ENCODE measurements at regions not wholly inside any gene's neighbourhood (a gene's known extent, or its start where the extent isn't known, plus 50 kb on each side); places are given as distances from the start of the nearest gene placed in this dataset.
"Not testable (repeated sequence)": the region's sequence is repeated elsewhere in the genome, so short reads cannot be mapped to it uniquely, and the experiment has no call there.

- DNase-seq: no peak
Observed at GRCh38 chr9:32067261-32067660, 317.2 kb upstream of the ACO1 start.

GRCh38 chr9:32069169-32069813, 315.2 kb upstream of the ACO1 start:
- DNase-seq: peak; percentile 3

GRCh38 chr9:32069969-32070368, 314.5 kb upstream of the ACO1 start:
- DNase-seq: no peak

GRCh38 chr9:32072570-32072969, 311.9 kb upstream of the ACO1 start:
- DNase-seq: no peak

GRCh38 chr9:32092031-32092430, 292.4 kb upstream of the ACO1 start:
- no peak for DNase-seq

- no peak for DNase-seq
Observed at GRCh38 chr9:32117291-32117690, 267.2 kb upstream of the ACO1 start.

- DNase-seq: no peak
Observed at GRCh38 chr9:32128546-32128945, 255.9 kb upstream of the ACO1 start.

- DNase-seq: not testable (repeated sequence)
Observed at GRCh38 chr9:32130709-32131108, 253.7 kb upstream of the ACO1 start.

- DNase-seq: no peak
Observed at GRCh38 chr9:32136700-32137339, 247.6 kb upstream of the ACO1 start.

- DNase-seq: no peak
Observed at GRCh38 chr9:32142074-32142473, 242.4 kb upstream of the ACO1 start.

- not testable (repeated sequence) for DNase-seq
Observed at GRCh38 chr9:32148553-32148952, 235.9 kb upstream of the ACO1 start.

- no peak for DNase-seq
Observed at GRCh38 chr9:32161209-32161608, 223.2 kb upstream of the ACO1 start.

GRCh38 chr9:32161720-32162119, 222.7 kb upstream of the ACO1 start:
- no peak for DNase-seq

- not testable (repeated sequence) for DNase-seq
Observed at GRCh38 chr9:32166316-32166715, 218.1 kb upstream of the ACO1 start.

GRCh38 chr9:32171339-32171738, 213.1 kb upstream of the ACO1 start:
- no peak for DNase-seq

GRCh38 chr9:32172256-32172655, 212.2 kb upstream of the ACO1 start:
- DNase-seq: no peak

GRCh38 chr9:32177396-32177795, 207.0 kb upstream of the ACO1 start:
- no peak for DNase-seq

- DNase-seq: no peak
Observed at GRCh38 chr9:32180597-32180996, 203.8 kb upstream of the ACO1 start.

GRCh38 chr9:32200241-32200640, 184.2 kb upstream of the ACO1 start:
- DNase-seq: no peak

- peak; percentile 2 for DNase-seq
Observed at GRCh38 chr9:32200896-32201295, 183.5 kb upstream of the ACO1 start.

- DNase-seq: not testable (repeated sequence)
Observed at GRCh38 chr9:32209164-32209563, 175.3 kb upstream of the ACO1 start.

- DNase-seq: no peak
Observed at GRCh38 chr9:32218100-32218767, 166.2 kb upstream of the ACO1 start.

GRCh38 chr9:32220750-32221149, 163.7 kb upstream of the ACO1 start:
- DNase-seq: no peak

- DNase-seq: no peak
Observed at GRCh38 chr9:32234451-32234850, 150.0 kb upstream of the ACO1 start.
